Hepatocyte (in vitro differentiated cells): ENCODE measurements at regions not wholly inside any gene's neighbourhood (a gene's known extent, or its start where the extent isn't known, plus 50 kb on each side); places are given as distances from the start of the nearest gene placed in this dataset.
"Not testable (repeated sequence)": the region's sequence is repeated elsewhere in the genome, so short reads cannot be mapped to it uniquely, and the experiment has no call there.

ENCODE experiments used
- DNase-seq: peaks from one replicate; pipeline ENCODE4 v3.0.0-alpha.2; 2016; ENCODE audit warnings: low spot score
- H2AFZ ChIP-seq: fragments of 200-600 bp; sonication (generic); 2 replicates; pipeline ENCODE4 v1.6.0; 2016; ENCODE audit warnings: antibody characterized with exemption, mild to moderate bottlenecking
- H3K27ac ChIP-seq: fragments of 200-600 bp; sonication (generic); 2 replicates; pipeline ENCODE4 v1.5.1; 2016; ENCODE audit warnings: mild to moderate bottlenecking
- H3K27me3 ChIP-seq: fragments of 200-600 bp; sonication (generic); 2 replicates; pipeline ENCODE4 v1.6.1; 2016
- H3K36me3 ChIP-seq: fragments of 200-600 bp; sonication (generic); replicated peaks from 2 replicates; pipeline ENCODE4 v1.5.1; 2016; ENCODE audit warnings: low read depth; ENCODE audit not compliant: insufficient read depth
- H3K4me1 ChIP-seq: fragments of 200-600 bp; sonication (generic); 2 replicates; pipeline ENCODE4 v1.5.1; 2016; ENCODE audit warnings: mild to moderate bottlenecking, moderate library complexity; ENCODE audit not compliant: insufficient read depth
- H3K4me2 ChIP-seq: fragments of 200-600 bp; sonication (generic); 2 replicates; pipeline ENCODE4 v1.6.0; 2016
- H3K4me3 ChIP-seq: fragments of 200-600 bp; sonication (generic); 2 replicates; pipeline ENCODE4 v1.5.1; 2016; ENCODE audit warnings: mild to moderate bottlenecking
- H3K79me2 ChIP-seq: fragments of 200-600 bp; sonication (generic); 2 replicates; pipeline ENCODE4 v1.6.0; 2017; ENCODE audit warnings: mild to moderate bottlenecking
- H3K9me2 ChIP-seq: fragments of 200-600 bp; sonication (generic); replicated peaks from 2 replicates; pipeline ENCODE4 v1.6.0; 2017; ENCODE audit warnings: mild to moderate bottlenecking; ENCODE audit not compliant: insufficient read depth
- H3K9me3 ChIP-seq: fragments of 200-600 bp; sonication (generic); 2 replicates; pipeline ENCODE4 v1.5.1; 2016; ENCODE audit warnings: low read depth, mild to moderate bottlenecking
- H4K20me1 ChIP-seq: fragments of 200-600 bp; sonication (generic); 2 replicates; pipeline ENCODE4 v1.6.0; 2016; ENCODE audit warnings: mild to moderate bottlenecking; ENCODE audit not compliant: insufficient read depth, poor library complexity, severe bottlenecking
- EZH2 ChIP-seq: fragments of 200-600 bp; sonication (generic); IDR thresholded peaks from 2 replicates; pipeline ENCODE4 v1.6.1; 2016; ENCODE audit warnings: antibody characterized with exemption, mild to moderate bottlenecking, borderline replicate concordance
- EZH2phosphoT487 ChIP-seq: fragments of 200-600 bp; sonication (generic); IDR thresholded peaks from one replicate; pipeline ENCODE4 v1.6.1; 2018; ENCODE audit warnings: antibody characterized with exemption, mild to moderate bottlenecking, low read depth, moderate library complexity; ENCODE audit not compliant: unreplicated experiment, severe bottlenecking
- WGBS: methylation state at CpG from one replicate; pipeline ENCODE4 v1.1.6; 2016; ENCODE audit warnings: low lambda C conversion rate; ENCODE audit errors: missing lambda C conversion rate; 5-methylcytosine and 5-hydroxymethylcytosine counted together
- TF ChIP-seq, protein P1 (sequence below): fragments of 200-600 bp; sonication (generic); IDR thresholded peaks from 2 replicates; pipeline ENCODE4 v1.5.1; 2016; ENCODE audit warnings: antibody characterized with exemption, mild to moderate bottlenecking; ENCODE audit not compliant: poor library complexity

DNA sequence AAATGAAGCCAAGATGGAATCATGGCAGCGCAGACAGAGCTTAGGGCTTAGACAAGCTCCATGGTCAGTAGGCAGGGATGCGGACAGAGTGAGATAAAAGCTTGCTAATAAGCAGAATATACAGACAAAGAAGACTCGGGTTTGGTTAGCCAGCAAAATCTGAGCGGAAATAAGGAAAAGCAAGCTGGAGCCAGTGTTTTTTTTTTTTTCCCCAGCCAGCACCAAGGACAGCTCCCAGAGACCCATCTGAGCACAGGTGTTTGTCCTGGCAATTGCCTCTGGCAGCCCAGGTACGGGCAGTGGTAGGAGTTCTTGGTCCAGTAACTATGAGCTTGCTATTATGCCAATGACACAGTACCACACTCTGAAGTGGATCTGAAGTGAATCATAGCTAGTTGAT is 187.6 kb downstream of the ADCYAP1 start:
- Histone ChIP-seq H3K9me3 (peaks cover 5% of the 10 kb centered on the region), H3K27ac (no peak overlapping the region), H4K20me1 (no peaks in the 10 kb centered on the region), H2AFZ (no peak overlapping the region), H3K9me2 (no peaks in the 10 kb centered on the region), H3K27me3 (no peaks in the 10 kb centered on the region), H3K4me3 (no peak overlapping the region), H3K79me2 (no peaks in the 10 kb centered on the region), H3K36me3 (no peaks in the 10 kb centered on the region), H3K4me2 (no peak overlapping the region), H3K4me1 (no peaks in the 10 kb centered on the region)
- peak; percentile 23 for DNase-seq
- 65% methylated on average over 5 of the region's 5 CpGs for WGBS
- TF ChIP-seq, protein P1, sequence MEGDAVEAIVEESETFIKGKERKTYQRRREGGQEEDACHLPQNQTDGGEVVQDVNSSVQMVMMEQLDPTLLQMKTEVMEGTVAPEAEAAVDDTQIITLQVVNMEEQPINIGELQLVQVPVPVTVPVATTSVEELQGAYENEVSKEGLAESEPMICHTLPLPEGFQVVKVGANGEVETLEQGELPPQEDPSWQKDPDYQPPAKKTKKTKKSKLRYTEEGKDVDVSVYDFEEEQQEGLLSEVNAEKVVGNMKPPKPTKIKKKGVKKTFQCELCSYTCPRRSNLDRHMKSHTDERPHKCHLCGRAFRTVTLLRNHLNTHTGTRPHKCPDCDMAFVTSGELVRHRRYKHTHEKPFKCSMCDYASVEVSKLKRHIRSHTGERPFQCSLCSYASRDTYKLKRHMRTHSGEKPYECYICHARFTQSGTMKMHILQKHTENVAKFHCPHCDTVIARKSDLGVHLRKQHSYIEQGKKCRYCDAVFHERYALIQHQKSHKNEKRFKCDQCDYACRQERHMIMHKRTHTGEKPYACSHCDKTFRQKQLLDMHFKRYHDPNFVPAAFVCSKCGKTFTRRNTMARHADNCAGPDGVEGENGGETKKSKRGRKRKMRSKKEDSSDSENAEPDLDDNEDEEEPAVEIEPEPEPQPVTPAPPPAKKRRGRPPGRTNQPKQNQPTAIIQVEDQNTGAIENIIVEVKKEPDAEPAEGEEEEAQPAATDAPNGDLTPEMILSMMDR, result no peak
- TF ChIP-seq EZH2phosphoT487 (no peak), EZH2 (no peak)

DNA sequence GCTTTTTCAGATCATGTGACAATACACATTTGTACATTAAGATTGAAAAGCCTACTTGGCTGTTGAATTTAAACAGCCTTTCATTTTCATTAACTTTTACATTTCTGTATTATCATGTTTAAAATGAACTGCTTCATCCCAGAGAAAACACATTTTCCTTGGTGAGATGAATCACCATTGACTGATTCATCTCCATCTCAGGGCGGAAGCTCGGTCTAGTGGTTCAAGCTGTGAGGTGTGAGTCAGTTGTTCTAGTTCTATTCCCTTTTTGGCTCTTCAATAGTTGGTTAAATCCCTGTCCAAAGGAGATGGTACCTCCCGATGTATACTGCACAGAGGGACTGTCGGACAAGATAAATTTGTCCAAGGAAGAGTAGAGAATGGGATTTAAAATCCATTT is 189.7 kb downstream of the ADCYAP1 start:
- no peak overlapping the region for H3K4me3 ChIP-seq
- H2AFZ ChIP-seq, result no peak overlapping the region
- no peaks in the 10 kb centered on the region for H3K4me1 ChIP-seq
- no peaks in the 10 kb centered on the region for H4K20me1 ChIP-seq
- no peaks in the 10 kb centered on the region for H3K9me2 ChIP-seq
- 91% methylated on average over 4 of the region's 4 CpGs for WGBS
- H3K9me3 ChIP-seq, result no peaks in the 10 kb centered on the region
- TF ChIP-seq, protein P1, result no peak
- TF ChIP-seq EZH2phosphoT487 (no peak), EZH2 (no peak)
- H3K4me2 ChIP-seq, result no peak overlapping the region
- H3K27me3 ChIP-seq, result no peaks in the 10 kb centered on the region
- no peaks in the 10 kb centered on the region for H3K79me2 ChIP-seq
- no peaks in the 10 kb centered on the region for H3K36me3 ChIP-seq
- H3K27ac ChIP-seq, result no peak overlapping the region
- DNase-seq, result no peak

DNA sequence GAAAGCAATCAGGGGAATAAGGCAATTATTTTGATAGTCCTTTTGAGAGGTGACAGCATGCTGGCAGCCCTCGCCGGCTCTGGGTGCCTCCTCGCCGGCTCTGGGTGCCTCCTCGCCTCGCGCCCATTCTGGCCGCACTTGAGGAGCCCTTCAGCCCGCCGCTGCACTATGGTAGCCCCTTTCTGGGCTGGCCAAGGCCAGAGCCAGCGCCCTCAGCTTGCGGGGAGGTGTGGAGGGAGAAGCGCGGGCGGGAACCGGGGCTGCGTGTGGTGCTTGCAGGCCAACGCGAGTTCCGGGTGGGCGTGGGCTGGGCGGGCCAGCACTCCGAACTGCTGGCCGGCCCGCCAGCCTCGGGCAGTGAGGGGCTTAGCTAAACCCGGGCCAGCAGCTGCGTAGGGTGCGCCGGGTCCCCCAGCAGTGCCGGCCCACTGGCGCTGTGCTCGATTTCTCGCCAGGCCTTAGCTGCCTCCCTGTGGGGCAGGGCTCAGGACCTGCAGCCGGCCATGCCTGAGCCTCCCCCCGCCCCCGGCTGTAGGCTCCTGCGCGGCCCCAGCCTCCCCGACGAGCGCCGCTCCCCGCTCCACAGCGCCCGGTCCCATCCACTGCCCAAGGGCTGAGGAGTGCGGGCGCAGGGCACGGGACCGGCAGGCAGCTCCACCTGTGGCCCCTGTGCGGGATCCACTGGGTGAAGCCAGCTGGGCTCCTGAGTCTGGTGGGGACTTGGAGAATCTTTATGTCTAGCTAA is 193.5 kb downstream of the ADCYAP1 start:
- not testable (repeated sequence) for H3K27me3 ChIP-seq, H3K36me3 ChIP-seq, H3K4me2 ChIP-seq, H3K79me2 ChIP-seq, H2AFZ ChIP-seq, DNase-seq, H3K9me3 ChIP-seq, H3K4me3 ChIP-seq, H3K9me2 ChIP-seq, H4K20me1 ChIP-seq, H3K4me1 ChIP-seq, H3K27ac ChIP-seq
- WGBS, result 98% methylated on average over 32 of the region's 51 CpGs

DNA sequence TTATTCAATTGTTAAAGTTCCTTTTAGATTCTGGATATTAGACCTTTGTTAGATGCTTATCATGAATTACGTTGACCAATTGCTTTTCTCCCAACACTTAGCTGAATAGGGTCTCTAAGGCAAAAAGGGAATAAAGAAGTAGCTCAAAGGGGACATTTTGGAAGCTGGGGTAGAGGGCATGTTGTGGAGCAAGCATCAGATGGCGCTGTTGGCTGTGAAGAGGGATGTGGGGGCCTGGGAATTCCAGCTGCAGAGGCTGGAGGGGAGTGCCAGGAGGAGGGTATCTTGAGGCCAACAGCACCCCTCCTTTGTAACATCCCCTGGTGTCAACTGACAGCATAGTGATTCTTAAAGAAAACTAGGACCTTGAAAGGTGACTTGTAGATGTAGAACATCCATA is 198.2 kb downstream of the ADCYAP1 start:
- Histone ChIP-seq H3K79me2 (no peaks in the 10 kb centered on the region), H3K4me1 (no peaks in the 10 kb centered on the region)
- no peak for DNase-seq

More for the DNA sequence above, 198.2 kb downstream of the ADCYAP1 start:
- Histone ChIP-seq H3K4me2 (no peak overlapping the region), H2AFZ (no peak overlapping the region), H3K36me3 (no peaks in the 10 kb centered on the region), H3K27me3 (no peaks in the 10 kb centered on the region), H3K9me3 (no peaks in the 10 kb centered on the region), H3K4me3 (no peak overlapping the region), H4K20me1 (no peaks in the 10 kb centered on the region), H3K27ac (no peak overlapping the region), H3K9me2 (no peaks in the 10 kb centered on the region)
- WGBS, result 89% methylated on average over 2 of the region's 2 CpGs
- no peak for TF ChIP-seq EZH2phosphoT487
- no peak for TF ChIP-seq EZH2
- TF ChIP-seq, protein P1, result no peak
